ENCODE measurements at regions not wholly inside any gene's neighbourhood (a gene's known extent, or its start where the extent isn't known, plus 50 kb on each side); places are given as distances from the start of the nearest gene placed in this dataset.

- ATAC-seq (ENCODE audit: low read depth), result no peak
- TF ChIP-seq EZH2 (IDR thresholded peaks at IDR 0.05; ENCODE audit: borderline replicate concordance, insufficient read depth, low read depth, low read length, poor library complexity, severe bottlenecking), result no peak
- no peak for TF ChIP-seq CTCF (IDR thresholded peaks at IDR 0.05)
- intact Hi-C loops (cut with micrococcal nuclease), result no loop called here
- peaks cover 9% of the 10 kb centered on the region for H3K9me3 Mint-ChIP-seq (ENCODE audit: insufficient read depth)
- Histone ChIP-seq H3K9me3 (ENCODE audit: control extremely low read depth in 1 of 3, control insufficient read depth in 2 of 3, insufficient read depth in 1 of 3, low read length in 2 of 3) (no peaks in the 10 kb centered on the region), H3K4me2 (replicated peaks; ENCODE audit: low read depth, low read length, poor library complexity, severe bottlenecking) (no peak overlapping the region), H3K4me1 (ENCODE audit: control insufficient read depth in 2 of 2, insufficient read depth in 2 of 2, low read length in 2 of 2) (no peaks in the 10 kb centered on the region), H3K27ac (ENCODE audit: low read length in 2 of 2) (no peak overlapping the region), H3K9ac (ENCODE audit: low read length) (no peak overlapping the region), H3K27me3 (replicated peaks in 1 of 4; ENCODE audit: control extremely low read depth in 1 of 4, control insufficient read depth in 3 of 4, insufficient read depth in 4 of 4, low read length in 3 of 4) (no peaks in the 10 kb centered on the region), H3K79me2 (ENCODE audit: control insufficient read depth, insufficient read depth, low read length) (no peaks in the 10 kb centered on the region), H3K36me3 (replicated peaks in 1 of 2; ENCODE audit: control extremely low read depth in 1 of 2, control insufficient read depth in 1 of 2, extremely low read depth in 1 of 2, insufficient read depth in 2 of 2, low read length in 1 of 2) (no peaks in the 10 kb centered on the region), H3K4me3 (ENCODE audit: control extremely low read depth in 1 of 5, extremely low read depth in 1 of 5, insufficient read depth in 1 of 5, low read depth in 2 of 5, low read length in 4 of 5) (no peak overlapping the region), H4K20me1 (ENCODE audit: control insufficient read depth, insufficient read depth, low read length, poor library complexity, severe bottlenecking) (no peaks in the 10 kb centered on the region), H2AFZ (ENCODE audit: insufficient read depth, low read depth, low read length, poor library complexity, severe bottlenecking) (no peak overlapping the region)
- H3K4me1 Mint-ChIP-seq, result no peaks in the 10 kb centered on the region
- no peak overlapping the region for H3K4me3 Mint-ChIP-seq
- no peak overlapping the region for H3K27ac Mint-ChIP-seq
- WGBS (ENCODE audit: insufficient coverage), result no CpG with 5 or more reads among the region's 2 CpGs
- CTCF ChIA-PET, result no interaction called here
- DNase-seq, result no peak
- POLR2A ChIA-PET, result no interaction called here
- H3K27me3 Mint-ChIP-seq, result no peaks in the 10 kb centered on the region
Measured at GRCh38 chr11:97354576-97354975, 964.8 kb downstream of the JRKL start.

GRCh38 chr11:97355230-97355629 is 965.4 kb downstream of the JRKL start:
- no peak overlapping the region for H2AFZ ChIP-seq (ENCODE audit: insufficient read depth, low read depth, low read length, poor library complexity, severe bottlenecking)
- no peaks in the 10 kb centered on the region for H3K27me3 ChIP-seq (replicated peaks in 1 of 4; ENCODE audit: control extremely low read depth in 1 of 4, control insufficient read depth in 3 of 4, insufficient read depth in 4 of 4, low read length in 3 of 4)
- H3K4me2 ChIP-seq (replicated peaks; ENCODE audit: low read depth, low read length, poor library complexity, severe bottlenecking), result no peak overlapping the region
- no peaks in the 10 kb centered on the region for H3K79me2 ChIP-seq (ENCODE audit: control insufficient read depth, insufficient read depth, low read length)
- H3K36me3 ChIP-seq (replicated peaks in 1 of 2; ENCODE audit: control extremely low read depth in 1 of 2, control insufficient read depth in 1 of 2, extremely low read depth in 1 of 2, insufficient read depth in 2 of 2, low read length in 1 of 2), result no peaks in the 10 kb centered on the region
- ATAC-seq (ENCODE audit: low read depth), result no peak
- no peak for DNase-seq
- H3K27ac Mint-ChIP-seq, result no peak overlapping the region
- no peak overlapping the region for H3K4me3 Mint-ChIP-seq
- H3K9me3 ChIP-seq (ENCODE audit: control extremely low read depth in 1 of 3, control insufficient read depth in 2 of 3, insufficient read depth in 1 of 3, low read length in 2 of 3), result no peaks in the 10 kb centered on the region
- no peaks in the 10 kb centered on the region for H3K4me1 ChIP-seq (ENCODE audit: control insufficient read depth in 2 of 2, insufficient read depth in 2 of 2, low read length in 2 of 2)
- H3K27me3 Mint-ChIP-seq, result no peaks in the 10 kb centered on the region
- H3K4me3 ChIP-seq (ENCODE audit: control extremely low read depth in 1 of 5, extremely low read depth in 1 of 5, insufficient read depth in 1 of 5, low read depth in 2 of 5, low read length in 4 of 5), result no peak overlapping the region
- peaks cover 9% of the 10 kb centered on the region for H3K9me3 Mint-ChIP-seq (ENCODE audit: insufficient read depth)
- CTCF ChIA-PET, result no interaction called here
- intact Hi-C loops (cut with micrococcal nuclease), result no loop called here
- POLR2A ChIA-PET, result no interaction called here
- H4K20me1 ChIP-seq (ENCODE audit: control insufficient read depth, insufficient read depth, low read length, poor library complexity, severe bottlenecking), result no peaks in the 10 kb centered on the region
- TF ChIP-seq EZH2 (IDR thresholded peaks at IDR 0.05; ENCODE audit: borderline replicate concordance, insufficient read depth, low read depth, low read length, poor library complexity, severe bottlenecking) (no peak), CTCF (IDR thresholded peaks at IDR 0.05) (no peak)
- H3K27ac ChIP-seq (ENCODE audit: low read length in 2 of 2), result no peak overlapping the region
- no peaks in the 10 kb centered on the region for H3K4me1 Mint-ChIP-seq
- H3K9ac ChIP-seq (ENCODE audit: low read length), result no peak overlapping the region
